Uterus (tissue), 3 donors: ENCODE measurements at regions not wholly inside any gene's neighbourhood (a gene's known extent, or its start where the extent isn't known, plus 50 kb on each side); places are given as distances from the start of the nearest gene placed in this dataset.

Experiments
- DNase-seq, 2 donors: peaks; one replicate each; pipeline ENCODE4 v3.0.0-alpha.2; 2019 to 2020
- H3K27ac ChIP-seq, 2 donors: fragments of 200-600 bp; sonication (generic); 1 replicate in 1 of 2; 2 replicates in 1 of 2; pipeline ENCODE4 v1.5.1; 2016 to 2018
- H3K27me3 ChIP-seq, 2 donors: fragments of 200-600 bp; sonication (generic); one replicate each; pipeline ENCODE4 v1.5.1; 2018 to 2019; ENCODE audit warnings: control low read depth in 1 of 2
- H3K36me3 ChIP-seq, 2 donors: fragments of 200-600 bp; sonication (generic); one replicate each; pipeline ENCODE4 v1.5.1; 2019; ENCODE audit warnings: control low read depth in 1 of 2
- H3K4me1 ChIP-seq, 2 donors: fragments of 200-600 bp; sonication (generic); one replicate each; pipeline ENCODE4 v1.5.1; 2018 to 2019; ENCODE audit warnings: control low read depth in 1 of 2
- H3K4me3 ChIP-seq, 2 donors: fragments of 200-600 bp; sonication (generic); 1 replicate in 1 of 2; 2 replicates in 1 of 2; pipeline ENCODE4 v1.5.1; 2018 to 2019; ENCODE audit warnings: mild to moderate bottlenecking in 1 of 2
- H3K9me3 ChIP-seq, 2 donors: fragments of 200-600 bp; sonication (generic); one replicate each; pipeline ENCODE4 v1.5.1; 2019; ENCODE audit warnings: control low read depth in 1 of 2
- POLR2A ChIP-seq, 2 donors: fragments of 450-650 bp; IDR thresholded peaks; one replicate each; pipeline ENCODE4 v1.6.1; 2016; ENCODE audit warnings: antibody characterized with exemption in 2 of 2, mild to moderate bottlenecking in 1 of 2, moderate library complexity in 1 of 2
- intact Hi-C: fragments of 100-400 bp; cut with DNase I; formaldehyde crosslinking; loops from one replicate; pipeline ENCODE4 v1.15.1; 2023; ENCODE audit warnings: low total_unique reads
- TF ChIP-seq, protein P1 (sequence below), 4 experiments: fragments of 200-600 bp in 2 of 4; fragments of 450-650 bp in 2 of 4; sonication (generic) in 2 of 4; IDR thresholded peaks; one replicate each; pipeline ENCODE4 v1.5.1; 2016 to 2019; ENCODE audit warnings: antibody characterized with exemption in 4 of 4, mild to moderate bottlenecking in 2 of 4, moderate library complexity in 1 of 4
- donor health status: DM: yes; HTN: yes; CAD: no.

GRCh38 chr13:22332416-22332815 is 661.5 kb downstream of the FGF9 start:
- no peaks in the 10 kb centered on the region for H3K27me3 ChIP-seq
- H3K27ac ChIP-seq: no peak overlapping the region
- intact Hi-C loops: no loop called here
- DNase-seq: no peak
- H3K36me3 ChIP-seq: no peaks in the 10 kb centered on the region
- H3K9me3 ChIP-seq: no peaks in the 10 kb centered on the region
- H3K4me3 ChIP-seq: no peak overlapping the region
- no peak for TF ChIP-seq POLR2A (IDR thresholded peaks at IDR 0.05)
- TF ChIP-seq, protein P1, sequence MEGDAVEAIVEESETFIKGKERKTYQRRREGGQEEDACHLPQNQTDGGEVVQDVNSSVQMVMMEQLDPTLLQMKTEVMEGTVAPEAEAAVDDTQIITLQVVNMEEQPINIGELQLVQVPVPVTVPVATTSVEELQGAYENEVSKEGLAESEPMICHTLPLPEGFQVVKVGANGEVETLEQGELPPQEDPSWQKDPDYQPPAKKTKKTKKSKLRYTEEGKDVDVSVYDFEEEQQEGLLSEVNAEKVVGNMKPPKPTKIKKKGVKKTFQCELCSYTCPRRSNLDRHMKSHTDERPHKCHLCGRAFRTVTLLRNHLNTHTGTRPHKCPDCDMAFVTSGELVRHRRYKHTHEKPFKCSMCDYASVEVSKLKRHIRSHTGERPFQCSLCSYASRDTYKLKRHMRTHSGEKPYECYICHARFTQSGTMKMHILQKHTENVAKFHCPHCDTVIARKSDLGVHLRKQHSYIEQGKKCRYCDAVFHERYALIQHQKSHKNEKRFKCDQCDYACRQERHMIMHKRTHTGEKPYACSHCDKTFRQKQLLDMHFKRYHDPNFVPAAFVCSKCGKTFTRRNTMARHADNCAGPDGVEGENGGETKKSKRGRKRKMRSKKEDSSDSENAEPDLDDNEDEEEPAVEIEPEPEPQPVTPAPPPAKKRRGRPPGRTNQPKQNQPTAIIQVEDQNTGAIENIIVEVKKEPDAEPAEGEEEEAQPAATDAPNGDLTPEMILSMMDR (IDR thresholded peaks at IDR 0.05): no peak
- no peaks in the 10 kb centered on the region for H3K4me1 ChIP-seq

- Histone ChIP-seq H3K9me3 (no peaks in the 10 kb centered on the region), H3K4me3 (no peak overlapping the region), H3K27ac (no peak overlapping the region), H3K4me1 (no peaks in the 10 kb centered on the region), H3K36me3 (no peaks in the 10 kb centered on the region), H3K27me3 (no peaks in the 10 kb centered on the region)
- intact Hi-C loops: no loop called here
- TF ChIP-seq, protein P1 (IDR thresholded peaks at IDR 0.05): no peak
- DNase-seq: no peak
Measured at GRCh38 chr13:22336460-22336859, 665.6 kb downstream of the FGF9 start.

DNA sequence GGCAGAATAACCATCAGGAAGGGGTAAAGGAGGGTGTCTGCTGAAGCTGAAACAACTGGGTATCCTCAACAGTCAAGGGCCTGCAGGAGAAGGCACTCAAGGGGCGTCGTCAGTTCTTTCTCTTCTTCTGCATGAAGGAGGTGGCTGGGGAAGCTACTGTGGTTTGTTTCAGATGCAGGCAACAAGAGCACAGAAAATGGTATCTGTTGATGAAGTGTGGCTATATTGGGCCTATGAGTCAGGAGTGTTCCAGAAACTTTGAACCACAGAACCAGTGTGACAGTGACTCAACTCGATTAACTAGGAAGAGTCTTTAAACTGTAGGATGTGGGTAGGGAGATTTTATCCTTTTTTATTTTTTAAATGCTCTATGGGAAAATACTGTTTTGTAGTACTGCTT is 686.3 kb downstream of the FGF9 start:
- TF ChIP-seq, protein P1 (IDR thresholded peaks at IDR 0.05): no peak
- no peak for TF ChIP-seq POLR2A (IDR thresholded peaks at IDR 0.05)
- H3K27me3 ChIP-seq: no peaks in the 10 kb centered on the region
- intact Hi-C loops: no loop called here

DNA sequence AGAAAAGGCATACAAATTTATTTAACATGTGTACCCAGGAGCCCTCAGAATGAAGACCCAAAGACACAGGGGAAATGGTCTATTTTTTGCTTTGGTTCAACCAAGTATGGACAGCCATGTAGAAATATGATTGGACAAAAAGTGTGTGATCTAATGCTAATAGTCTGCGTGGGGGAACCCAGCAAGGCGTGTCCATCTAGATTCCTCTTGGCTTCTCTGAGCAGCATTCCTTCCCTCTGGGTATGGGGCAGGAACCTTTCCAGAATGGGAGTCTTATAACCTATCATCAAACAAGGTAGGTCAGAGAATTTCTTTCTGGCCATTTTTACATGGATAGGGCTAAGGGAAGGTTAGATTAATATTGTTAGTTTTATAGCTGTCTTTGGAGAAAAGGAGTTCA is 698.2 kb downstream of the FGF9 start:
- Histone ChIP-seq H3K9me3 (peaks cover 0 to 8% of the 10 kb centered on the region in 2 donors), H3K36me3 (no peaks in the 10 kb centered on the region), H3K27ac (no peak overlapping the region), H3K27me3 (no peaks in the 10 kb centered on the region), H3K4me3 (no peak overlapping the region), H3K4me1 (no peaks in the 10 kb centered on the region)
- TF ChIP-seq, protein P1 (IDR thresholded peaks at IDR 0.05): no peak
- TF ChIP-seq POLR2A (IDR thresholded peaks at IDR 0.05): no peak
- intact Hi-C loops: no loop called here
- DNase-seq: no peak

More for the DNA sequence above, 686.3 kb downstream of the FGF9 start:
- Histone ChIP-seq H3K9me3 (no peaks in the 10 kb centered on the region), H3K36me3 (no peaks in the 10 kb centered on the region), H3K27ac (no peak overlapping the region), H3K4me1 (no peaks in the 10 kb centered on the region), H3K4me3 (no peak overlapping the region)
- DNase-seq: no peak

DNA sequence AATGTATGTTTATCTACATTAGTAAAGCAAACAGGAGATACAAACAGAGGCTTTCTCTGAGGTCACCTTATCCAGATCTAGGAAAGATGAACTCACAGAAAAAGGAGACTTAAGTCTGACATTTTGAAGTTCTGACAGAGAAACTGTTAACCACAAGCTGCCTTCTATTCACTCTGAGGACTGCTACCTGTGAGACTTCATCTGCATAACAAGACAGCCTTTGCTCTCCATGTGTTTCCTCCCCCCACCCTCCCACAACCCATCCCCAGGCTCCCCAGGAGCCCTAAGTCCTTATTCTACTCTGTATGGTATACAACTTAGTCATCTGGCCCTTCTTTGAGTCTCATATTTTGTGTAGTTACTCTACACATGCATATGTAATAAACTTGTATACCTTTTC is 699.0 kb downstream of the FGF9 start:
- no peak overlapping the region for H3K27ac ChIP-seq
- TF ChIP-seq, protein P1 (IDR thresholded peaks at IDR 0.05): no peak
- TF ChIP-seq POLR2A (IDR thresholded peaks at IDR 0.05): no peak
- no peaks in the 10 kb centered on the region for H3K36me3 ChIP-seq
- peaks cover 0 to 8% of the 10 kb centered on the region in 2 donors for H3K9me3 ChIP-seq
- no peak for DNase-seq
- H3K4me1 ChIP-seq: no peaks in the 10 kb centered on the region
- H3K27me3 ChIP-seq: no peaks in the 10 kb centered on the region
- intact Hi-C loops: no loop called here
- no peak overlapping the region for H3K4me3 ChIP-seq
